Liver (tissue), 3 donors: ENCODE measurements at regions not wholly inside any gene's neighbourhood (a gene's known extent, or its start where the extent isn't known, plus 50 kb on each side); places are given as distances from the start of the nearest gene placed in this dataset.

Source experiments
- EGR1 ChIP-seq, 2 donors: IDR thresholded peaks; 2 replicates each; pipeline ENCODE4 v1.6.1; 2016 to 2018; ENCODE audit warnings: antibody characterized with exemption in 2 of 2, low read depth in 2 of 2
- TAF1 ChIP-seq: conservative IDR thresholded peaks from 2 replicates; pipeline ENCODE4 v1.6.1; 2016; ENCODE audit warnings: antibody characterized with exemption, mild to moderate bottlenecking
- TF ChIP-seq, protein P1 (sequence below): fragments of 150-350 bp; IDR thresholded peaks from 2 replicates; pipeline ENCODE4 v1.5.1; 2017; ENCODE audit warnings: improper control_type of control experiment, low read depth, low read length; ENCODE audit not compliant: missing input control
- donor health status: healthy.
- donor health status: healthy.

DNA sequence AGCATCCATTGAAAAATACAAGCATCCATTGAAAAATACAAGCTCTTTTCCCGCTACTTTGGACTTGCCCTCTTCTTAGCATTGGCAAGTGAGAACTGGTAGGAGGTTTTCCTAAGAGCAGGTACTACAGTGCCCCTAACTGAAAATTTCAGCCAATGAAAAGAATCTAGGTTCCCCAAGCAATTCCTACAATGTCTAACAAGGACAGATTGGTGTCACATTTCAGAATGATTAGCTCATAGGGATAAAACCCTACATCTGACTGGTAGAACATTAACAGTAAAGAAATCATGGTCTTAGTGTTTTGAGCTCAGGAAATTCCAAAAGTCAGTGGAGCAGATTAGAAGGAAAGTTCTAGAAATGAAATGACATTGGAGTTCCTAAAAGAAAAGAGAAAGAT, 68.6 kb upstream of the QRFPR start:
- TF ChIP-seq, protein P1, sequence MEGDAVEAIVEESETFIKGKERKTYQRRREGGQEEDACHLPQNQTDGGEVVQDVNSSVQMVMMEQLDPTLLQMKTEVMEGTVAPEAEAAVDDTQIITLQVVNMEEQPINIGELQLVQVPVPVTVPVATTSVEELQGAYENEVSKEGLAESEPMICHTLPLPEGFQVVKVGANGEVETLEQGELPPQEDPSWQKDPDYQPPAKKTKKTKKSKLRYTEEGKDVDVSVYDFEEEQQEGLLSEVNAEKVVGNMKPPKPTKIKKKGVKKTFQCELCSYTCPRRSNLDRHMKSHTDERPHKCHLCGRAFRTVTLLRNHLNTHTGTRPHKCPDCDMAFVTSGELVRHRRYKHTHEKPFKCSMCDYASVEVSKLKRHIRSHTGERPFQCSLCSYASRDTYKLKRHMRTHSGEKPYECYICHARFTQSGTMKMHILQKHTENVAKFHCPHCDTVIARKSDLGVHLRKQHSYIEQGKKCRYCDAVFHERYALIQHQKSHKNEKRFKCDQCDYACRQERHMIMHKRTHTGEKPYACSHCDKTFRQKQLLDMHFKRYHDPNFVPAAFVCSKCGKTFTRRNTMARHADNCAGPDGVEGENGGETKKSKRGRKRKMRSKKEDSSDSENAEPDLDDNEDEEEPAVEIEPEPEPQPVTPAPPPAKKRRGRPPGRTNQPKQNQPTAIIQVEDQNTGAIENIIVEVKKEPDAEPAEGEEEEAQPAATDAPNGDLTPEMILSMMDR = no peak
- TF ChIP-seq EGR1 (IDR thresholded peaks at IDR 0.05; ENCODE audit: low read depth in 2 of 2) (no peak), TAF1 (no peak)
